Amygdala (tissue), 56 donors: ENCODE measurements at regions not wholly inside any gene's neighbourhood (a gene's known extent, or its start where the extent isn't known, plus 50 kb on each side); places are given as distances from the start of the nearest gene placed in this dataset.

Experiments used
- DNase-seq, 56 donors: peaks; one replicate each; lab custom pipeline; 2025; lab: John Stamatoyannopoulos, UW

- DNase-seq = no peak
These were observed 284.4 kb upstream of the MTNR1B start for GRCh38 chr11:92685049-92685448.

- DNase-seq = no peak
These were observed 281.7 kb upstream of the MTNR1B start for GRCh38 chr11:92687724-92688123.

GRCh38 chr11:92688416-92688815 is 281.0 kb upstream of the MTNR1B start:
- no peak for DNase-seq

GRCh38 chr11:92692826-92693546 is 276.5 kb upstream of the MTNR1B start:
- DNase-seq = no peak

- DNase-seq = no peak
These were observed 273.4 kb upstream of the MTNR1B start for GRCh38 chr11:92696076-92696475.

- DNase-seq = no peak
These were observed 271.8 kb upstream of the MTNR1B start for GRCh38 chr11:92697461-92698312.

GRCh38 chr11:92698742-92699141 is 270.7 kb upstream of the MTNR1B start:
- no peak for DNase-seq

- no peak for DNase-seq
These were observed 267.2 kb upstream of the MTNR1B start for GRCh38 chr11:92702037-92702804.

- DNase-seq = no peak
These were observed 266.5 kb upstream of the MTNR1B start for GRCh38 chr11:92702805-92703448.

- DNase-seq = no peak
These were observed 266.0 kb upstream of the MTNR1B start for GRCh38 chr11:92703449-92703830.

GRCh38 chr11:92707173-92707619 is 262.3 kb upstream of the MTNR1B start:
- DNase-seq = no peak

- no peak for DNase-seq
These were observed 261.8 kb upstream of the MTNR1B start for GRCh38 chr11:92707665-92708064.

GRCh38 chr11:92709329-92709728 is 260.1 kb upstream of the MTNR1B start:
- no peak for DNase-seq

GRCh38 chr11:92711926-92712325 is 257.5 kb upstream of the MTNR1B start:
- DNase-seq = no peak

- DNase-seq = no peak
These were observed 255.3 kb upstream of the MTNR1B start for GRCh38 chr11:92714111-92714510.

GRCh38 chr11:92717240-92717639 is 252.2 kb upstream of the MTNR1B start:
- DNase-seq = no peak

- no peak for DNase-seq
These were observed 249.1 kb upstream of the MTNR1B start for GRCh38 chr11:92720385-92720784.

GRCh38 chr11:92725352-92725751 is 244.1 kb upstream of the MTNR1B start:
- no peak for DNase-seq

GRCh38 chr11:92727123-92727522 is 242.3 kb upstream of the MTNR1B start:
- no peak for DNase-seq

GRCh38 chr11:92727769-92728168 is 241.7 kb upstream of the MTNR1B start:
- DNase-seq = no peak

- no peak for DNase-seq
These were observed 240.8 kb upstream of the MTNR1B start for GRCh38 chr11:92728628-92729027.
